ENCODE measurements at regions not wholly inside any gene's neighbourhood (a gene's known extent, or its start where the extent isn't known, plus 50 kb on each side); places are given as distances from the start of the nearest gene placed in this dataset.

DNA sequence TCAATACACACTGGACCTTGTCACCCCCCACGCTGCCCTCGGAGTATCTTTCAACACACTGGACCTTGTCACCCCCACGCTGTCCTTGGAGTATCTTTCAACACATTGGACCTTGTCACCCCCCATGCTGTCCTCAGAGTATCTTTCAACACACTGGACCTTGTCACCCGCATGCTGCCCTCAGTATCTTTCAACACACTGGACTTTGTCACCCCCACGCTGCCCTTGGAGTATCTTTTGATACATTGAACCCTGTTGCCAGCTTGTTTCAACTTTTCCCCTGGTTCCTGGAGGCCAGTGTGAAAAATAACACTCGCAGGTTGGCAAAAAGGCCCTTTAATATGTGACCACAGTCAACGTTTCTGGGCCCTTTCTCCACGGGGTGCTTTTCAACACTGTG lies 247.8 kb downstream of the TEX29 start (continued):
- TF ChIP-seq, protein P1, sequence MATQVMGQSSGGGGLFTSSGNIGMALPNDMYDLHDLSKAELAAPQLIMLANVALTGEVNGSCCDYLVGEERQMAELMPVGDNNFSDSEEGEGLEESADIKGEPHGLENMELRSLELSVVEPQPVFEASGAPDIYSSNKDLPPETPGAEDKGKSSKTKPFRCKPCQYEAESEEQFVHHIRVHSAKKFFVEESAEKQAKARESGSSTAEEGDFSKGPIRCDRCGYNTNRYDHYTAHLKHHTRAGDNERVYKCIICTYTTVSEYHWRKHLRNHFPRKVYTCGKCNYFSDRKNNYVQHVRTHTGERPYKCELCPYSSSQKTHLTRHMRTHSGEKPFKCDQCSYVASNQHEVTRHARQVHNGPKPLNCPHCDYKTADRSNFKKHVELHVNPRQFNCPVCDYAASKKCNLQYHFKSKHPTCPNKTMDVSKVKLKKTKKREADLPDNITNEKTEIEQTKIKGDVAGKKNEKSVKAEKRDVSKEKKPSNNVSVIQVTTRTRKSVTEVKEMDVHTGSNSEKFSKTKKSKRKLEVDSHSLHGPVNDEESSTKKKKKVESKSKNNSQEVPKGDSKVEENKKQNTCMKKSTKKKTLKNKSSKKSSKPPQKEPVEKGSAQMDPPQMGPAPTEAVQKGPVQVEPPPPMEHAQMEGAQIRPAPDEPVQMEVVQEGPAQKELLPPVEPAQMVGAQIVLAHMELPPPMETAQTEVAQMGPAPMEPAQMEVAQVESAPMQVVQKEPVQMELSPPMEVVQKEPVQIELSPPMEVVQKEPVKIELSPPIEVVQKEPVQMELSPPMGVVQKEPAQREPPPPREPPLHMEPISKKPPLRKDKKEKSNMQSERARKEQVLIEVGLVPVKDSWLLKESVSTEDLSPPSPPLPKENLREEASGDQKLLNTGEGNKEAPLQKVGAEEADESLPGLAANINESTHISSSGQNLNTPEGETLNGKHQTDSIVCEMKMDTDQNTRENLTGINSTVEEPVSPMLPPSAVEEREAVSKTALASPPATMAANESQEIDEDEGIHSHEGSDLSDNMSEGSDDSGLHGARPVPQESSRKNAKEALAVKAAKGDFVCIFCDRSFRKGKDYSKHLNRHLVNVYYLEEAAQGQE (IDR thresholded peaks at IDR 0.05; ENCODE audit: low read depth, low read length), result no peak
- TF ChIP-seq RFX5 (IDR thresholded peaks at IDR 0.05; ENCODE audit: low read length) (no peak), ELF1 (IDR thresholded peaks at IDR 0.05) (no peak), YY1 (IDR thresholded peaks at IDR 0.05; ENCODE audit: low read depth) (no peak), SMC3 (IDR thresholded peaks at IDR 0.05; ENCODE audit: low read depth, low read length) (no peak), GATA2 (CRISPR knock-in tag; IDR thresholded peaks at IDR 0.05) (no peak), FOXJ3 (CRISPR knock-in tag; IDR thresholded peaks at IDR 0.05) (no peak), TCF12 (IDR thresholded peaks at IDR 0.05) (no peak), NRF1 (IDR thresholded peaks at IDR 0.05; ENCODE audit: low read depth, low read length) (no peak)
- TF ChIP-seq, protein P2, sequence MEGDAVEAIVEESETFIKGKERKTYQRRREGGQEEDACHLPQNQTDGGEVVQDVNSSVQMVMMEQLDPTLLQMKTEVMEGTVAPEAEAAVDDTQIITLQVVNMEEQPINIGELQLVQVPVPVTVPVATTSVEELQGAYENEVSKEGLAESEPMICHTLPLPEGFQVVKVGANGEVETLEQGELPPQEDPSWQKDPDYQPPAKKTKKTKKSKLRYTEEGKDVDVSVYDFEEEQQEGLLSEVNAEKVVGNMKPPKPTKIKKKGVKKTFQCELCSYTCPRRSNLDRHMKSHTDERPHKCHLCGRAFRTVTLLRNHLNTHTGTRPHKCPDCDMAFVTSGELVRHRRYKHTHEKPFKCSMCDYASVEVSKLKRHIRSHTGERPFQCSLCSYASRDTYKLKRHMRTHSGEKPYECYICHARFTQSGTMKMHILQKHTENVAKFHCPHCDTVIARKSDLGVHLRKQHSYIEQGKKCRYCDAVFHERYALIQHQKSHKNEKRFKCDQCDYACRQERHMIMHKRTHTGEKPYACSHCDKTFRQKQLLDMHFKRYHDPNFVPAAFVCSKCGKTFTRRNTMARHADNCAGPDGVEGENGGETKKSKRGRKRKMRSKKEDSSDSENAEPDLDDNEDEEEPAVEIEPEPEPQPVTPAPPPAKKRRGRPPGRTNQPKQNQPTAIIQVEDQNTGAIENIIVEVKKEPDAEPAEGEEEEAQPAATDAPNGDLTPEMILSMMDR (IDR thresholded peaks at IDR 0.05), result no peak

DNA sequence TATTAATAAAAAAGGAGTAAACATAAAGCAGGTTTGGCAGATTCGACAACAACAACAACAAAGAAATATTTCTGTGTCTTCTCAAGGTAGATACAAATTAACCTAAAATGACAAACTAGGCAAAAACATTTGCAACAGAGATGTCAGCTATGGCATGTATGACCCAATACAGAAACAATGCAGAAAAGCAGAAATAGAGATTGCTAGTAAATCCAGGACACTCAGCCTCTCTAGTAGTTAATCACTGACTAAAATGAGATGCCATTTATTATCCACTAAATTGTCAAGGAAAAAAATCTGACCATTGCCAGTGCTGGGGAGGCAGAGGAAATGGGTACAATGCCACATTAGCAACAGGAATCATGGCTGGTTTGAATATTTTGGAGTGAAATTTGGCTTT lies 250.5 kb downstream of the TEX29 start:
- H3K9ac ChIP-seq, result no peak overlapping the region
- no peaks in the 10 kb centered on the region for H3K4me1 ChIP-seq (ENCODE audit: control insufficient read depth in 1 of 2, insufficient read depth in 2 of 2, low read depth in 1 of 2, low read length in 1 of 2)
- no peaks in the 10 kb centered on the region for H3K9me2 ChIP-seq
- no peaks in the 10 kb centered on the region for H3F3A ChIP-seq (replicated peaks; ENCODE audit: insufficient read depth)
- H3K36me3 ChIP-seq (replicated peaks in 1 of 2; ENCODE audit: control insufficient read depth in 1 of 2, insufficient read depth in 2 of 2, low read length in 1 of 2), result no peaks in the 10 kb centered on the region
- DNase-seq, result no peak
- POLR2A ChIA-PET, result no interaction called here
- no peak overlapping the region for H3K4me2 ChIP-seq
- no peaks in the 10 kb centered on the region for H4K20me1 ChIP-seq (ENCODE audit: insufficient read depth)
- H3K27ac ChIP-seq (ENCODE audit: low read depth in 2 of 2, low read length in 1 of 2), result no peak overlapping the region
- no peaks in the 10 kb centered on the region for H3K79me2 ChIP-seq (ENCODE audit: insufficient read depth)
- no peaks in the 10 kb centered on the region for H3K9me3 ChIP-seq
- CTCF ChIA-PET, result no interaction called here
- H2AFZ ChIP-seq (ENCODE audit: low read depth), result no peak overlapping the region
- no peak overlapping the region for H3K4me3 ChIP-seq (ENCODE audit: low read depth in 2 of 2, low read length in 1 of 2)
- H3K27me3 ChIP-seq (ENCODE audit: insufficient read depth), result no peaks in the 10 kb centered on the region
- 0% methylated on average over 1 of the region's 1 CpG for WGBS (ENCODE audit: low lambda C conversion rate)
- TF ChIP-seq TAF1 (IDR thresholded peaks at IDR 0.05; ENCODE audit: borderline replicate concordance, low read depth, low read length), result no peak
- TF ChIP-seq, protein P3, sequence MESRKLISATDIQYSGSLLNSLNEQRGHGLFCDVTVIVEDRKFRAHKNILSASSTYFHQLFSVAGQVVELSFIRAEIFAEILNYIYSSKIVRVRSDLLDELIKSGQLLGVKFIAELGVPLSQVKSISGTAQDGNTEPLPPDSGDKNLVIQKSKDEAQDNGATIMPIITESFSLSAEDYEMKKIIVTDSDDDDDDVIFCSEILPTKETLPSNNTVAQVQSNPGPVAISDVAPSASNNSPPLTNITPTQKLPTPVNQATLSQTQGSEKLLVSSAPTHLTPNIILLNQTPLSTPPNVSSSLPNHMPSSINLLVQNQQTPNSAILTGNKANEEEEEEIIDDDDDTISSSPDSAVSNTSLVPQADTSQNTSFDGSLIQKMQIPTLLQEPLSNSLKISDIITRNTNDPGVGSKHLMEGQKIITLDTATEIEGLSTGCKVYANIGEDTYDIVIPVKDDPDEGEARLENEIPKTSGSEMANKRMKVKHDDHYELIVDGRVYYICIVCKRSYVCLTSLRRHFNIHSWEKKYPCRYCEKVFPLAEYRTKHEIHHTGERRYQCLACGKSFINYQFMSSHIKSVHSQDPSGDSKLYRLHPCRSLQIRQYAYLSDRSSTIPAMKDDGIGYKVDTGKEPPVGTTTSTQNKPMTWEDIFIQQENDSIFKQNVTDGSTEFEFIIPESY (IDR thresholded peaks at IDR 0.05; ENCODE audit: borderline replicate concordance, low read depth), result no peak
- TF ChIP-seq CHD2 (IDR thresholded peaks at IDR 0.05; ENCODE audit: low read length, partially characterized antibody), result no peak
- no peak for TF ChIP-seq RCOR1 (IDR thresholded peaks at IDR 0.05; ENCODE audit: low read length)
- no peak for TF ChIP-seq MXI1 (IDR thresholded peaks at IDR 0.05; ENCODE audit: low read depth, low read length)

Data from SK-N-SH (cell line).